ENCODE measurements at regions not wholly inside any gene's neighbourhood (a gene's known extent, or its start where the extent isn't known, plus 50 kb on each side); places are given as distances from the start of the nearest gene placed in this dataset.
A peak's percentile ranks its signal among the peaks of the same experiment; 100 is the strongest.

DNA sequence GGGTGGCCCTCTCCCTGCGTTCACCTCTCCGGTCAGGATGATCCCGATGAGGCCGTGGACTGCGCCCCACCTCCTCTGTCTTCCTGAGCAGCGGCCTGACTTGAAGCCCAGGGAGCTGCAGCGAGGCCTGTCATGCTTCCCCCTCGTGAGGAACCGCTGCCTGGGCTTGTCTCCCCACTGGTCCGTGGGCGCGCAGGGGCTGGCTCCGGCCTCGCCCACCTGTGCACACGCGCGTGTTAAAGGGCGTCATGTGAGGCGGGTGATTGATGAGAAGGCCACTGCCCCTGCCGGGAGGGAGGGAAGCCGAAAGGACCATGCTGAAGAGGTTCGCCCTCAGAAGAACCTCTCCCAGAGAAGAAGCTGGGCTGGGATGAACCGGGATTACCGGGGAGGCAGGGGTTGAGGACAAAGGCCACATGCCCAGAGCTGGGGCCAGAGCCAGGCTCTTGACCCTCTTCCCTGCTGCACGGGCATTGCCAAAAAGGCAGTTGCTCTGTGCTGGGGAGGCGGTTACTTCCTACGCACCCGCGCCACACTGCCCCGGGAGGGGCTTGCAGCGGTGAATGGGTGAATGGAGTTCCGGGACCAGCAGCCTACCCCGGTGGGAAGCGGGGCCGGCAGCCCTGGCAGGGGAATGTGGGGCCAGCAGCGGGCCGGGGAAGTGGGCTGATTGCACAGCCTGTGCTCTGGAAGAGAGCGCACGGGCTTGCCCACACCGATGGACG lies 85.9 kb upstream of the GSE1 start (continued):
- peak; percentile 48; the same call in 1 of the 2 replicates for TF ChIP-seq ZNF225 (CRISPR knock-in tag; IDR thresholded peaks at IDR 0.05)
- TF ChIP-seq SNRNP70 (IDR thresholded peaks at IDR 0.05; ENCODE audit: low read depth, low read length) = no peak
- TF ChIP-seq, protein P1, sequence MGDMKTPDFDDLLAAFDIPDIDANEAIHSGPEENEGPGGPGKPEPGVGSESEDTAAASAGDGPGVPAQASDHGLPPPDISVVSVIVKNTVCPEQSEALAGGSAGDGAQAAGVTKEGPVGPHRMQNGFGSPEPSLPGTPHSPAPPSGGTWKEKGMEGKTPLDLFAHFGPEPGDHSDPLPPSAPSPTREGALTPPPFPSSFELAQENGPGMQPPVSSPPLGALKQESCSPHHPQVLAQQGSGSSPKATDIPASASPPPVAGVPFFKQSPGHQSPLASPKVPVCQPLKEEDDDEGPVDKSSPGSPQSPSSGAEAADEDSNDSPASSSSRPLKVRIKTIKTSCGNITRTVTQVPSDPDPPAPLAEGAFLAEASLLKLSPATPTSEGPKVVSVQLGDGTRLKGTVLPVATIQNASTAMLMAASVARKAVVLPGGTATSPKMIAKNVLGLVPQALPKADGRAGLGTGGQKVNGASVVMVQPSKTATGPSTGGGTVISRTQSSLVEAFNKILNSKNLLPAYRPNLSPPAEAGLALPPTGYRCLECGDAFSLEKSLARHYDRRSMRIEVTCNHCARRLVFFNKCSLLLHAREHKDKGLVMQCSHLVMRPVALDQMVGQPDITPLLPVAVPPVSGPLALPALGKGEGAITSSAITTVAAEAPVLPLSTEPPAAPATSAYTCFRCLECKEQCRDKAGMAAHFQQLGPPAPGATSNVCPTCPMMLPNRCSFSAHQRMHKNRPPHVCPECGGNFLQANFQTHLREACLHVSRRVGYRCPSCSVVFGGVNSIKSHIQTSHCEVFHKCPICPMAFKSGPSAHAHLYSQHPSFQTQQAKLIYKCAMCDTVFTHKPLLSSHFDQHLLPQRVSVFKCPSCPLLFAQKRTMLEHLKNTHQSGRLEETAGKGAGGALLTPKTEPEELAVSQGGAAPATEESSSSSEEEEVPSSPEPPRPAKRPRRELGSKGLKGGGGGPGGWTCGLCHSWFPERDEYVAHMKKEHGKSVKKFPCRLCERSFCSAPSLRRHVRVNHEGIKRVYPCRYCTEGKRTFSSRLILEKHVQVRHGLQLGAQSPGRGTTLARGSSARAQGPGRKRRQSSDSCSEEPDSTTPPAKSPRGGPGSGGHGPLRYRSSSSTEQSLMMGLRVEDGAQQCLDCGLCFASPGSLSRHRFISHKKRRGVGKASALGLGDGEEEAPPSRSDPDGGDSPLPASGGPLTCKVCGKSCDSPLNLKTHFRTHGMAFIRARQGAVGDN (CRISPR knock-in tag; IDR thresholded peaks at IDR 0.05) = peak; percentile 45; the same call in 1 of the 2 replicates
- TF ChIP-seq ZNF501 (CRISPR knock-in tag; IDR thresholded peaks at IDR 0.05) = no peak
- TF ChIP-seq, protein P2, sequence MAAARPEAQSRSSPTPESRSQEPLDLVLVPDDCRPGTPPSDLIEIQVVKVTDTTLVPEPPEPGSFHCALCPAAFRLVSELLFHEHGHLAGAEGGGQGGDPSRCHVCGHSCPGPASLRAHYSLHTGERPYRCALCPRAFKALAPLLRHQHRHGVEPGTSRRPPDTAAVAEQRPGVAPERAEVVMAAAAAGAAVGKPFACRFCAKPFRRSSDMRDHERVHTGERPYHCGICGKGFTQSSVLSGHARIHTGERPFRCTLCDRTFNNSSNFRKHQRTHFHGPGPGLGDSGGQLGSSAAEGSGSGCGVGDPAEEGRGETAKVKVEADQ (CRISPR knock-in tag; IDR thresholded peaks at IDR 0.05; ENCODE audit: borderline replicate concordance) = no peak

DNA sequence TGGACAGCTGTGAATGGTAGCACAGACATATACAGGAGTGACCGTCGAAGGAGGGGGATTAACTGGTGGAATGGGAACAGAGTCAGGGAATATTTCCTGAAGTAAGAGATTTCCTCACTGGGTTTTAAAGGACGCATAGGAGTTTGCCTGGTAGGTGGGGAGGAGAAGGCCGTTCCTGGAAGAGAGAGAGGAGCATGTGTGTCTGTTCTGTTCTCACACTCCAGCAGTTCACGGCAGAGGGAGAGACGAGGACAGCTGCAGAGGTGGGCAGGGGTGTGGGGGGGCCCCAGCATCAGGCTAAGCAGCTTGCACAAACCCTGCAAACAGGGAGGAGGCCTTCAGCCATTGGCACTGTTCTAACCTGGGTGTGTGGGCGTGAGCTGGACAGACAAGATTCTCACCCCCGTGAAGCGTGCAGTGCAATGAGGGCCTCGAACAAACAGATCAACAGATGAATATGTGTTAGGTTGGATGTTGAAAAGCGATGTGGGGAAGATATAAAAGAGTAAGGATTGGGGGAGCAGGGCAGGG lies 85.3 kb upstream of the GSE1 start:
- 88% methylated on average over 11 of the region's 11 CpGs for WGBS (ENCODE audit: low lambda C conversion rate)
- no peak for ATAC-seq
- H3K9me3 ChIP-seq (ENCODE audit: low read length) = no peaks in the 10 kb centered on the region
- no peak for FAIRE-seq
- no peak overlapping the region for H2AFZ ChIP-seq (ENCODE audit: low read length)
- no peaks in the 10 kb centered on the region for H3K79me2 ChIP-seq (ENCODE audit: insufficient read depth, low read length)
- H3K36me3 ChIP-seq (replicated peaks in 1 of 2; ENCODE audit: control insufficient read depth in 1 of 2, insufficient read depth in 2 of 2, low read length in 2 of 2) = no peaks in the 10 kb centered on the region
- no peaks in the 10 kb centered on the region for H3K27me3 ChIP-seq (ENCODE audit: control insufficient read depth in 1 of 2, insufficient read depth in 2 of 2, low read length in 2 of 2)
- no peak overlapping the region for H3K4me3 ChIP-seq (replicated peaks in 1 of 3; ENCODE audit: insufficient read depth in 1 of 3, low read depth in 2 of 3, low read length in 3 of 3)
- no peak overlapping the region for H3K27ac ChIP-seq (ENCODE audit: extremely low read length, insufficient read depth, low read length)
- DNase-seq (ENCODE audit: low spot score) = no peak
- CTCF ChIA-PET (ENCODE audit: low intra/inter-chr PET ratio, low total read pairs) = no interaction called here
- no peak overlapping the region for H3K4me2 ChIP-seq (ENCODE audit: low read depth, low read length)
- no peak overlapping the region for H3K9ac ChIP-seq (ENCODE audit: insufficient read depth, low read depth, low read length)
- H3K4me1 ChIP-seq (ENCODE audit: insufficient read depth, low read length) = peaks cover 99% of the 10 kb centered on the region
- intact Hi-C loops (cut with micrococcal nuclease; ENCODE audit: unreplicated experiment) = loop anchor here (10.0 kb wide), 1 partner anchor 87 kb away; the partner anchor contains the start of gene GSE1
- POLR2A ChIA-PET = interaction anchor here (4.9 to 8.9 kb wide), 3 partner anchors 10 to 25 kb away, joined by 99 to 235 read pairs (median 227); no protein-coding TSS in a partner anchor
- no TSS peak for BruUV-seq (replicated peaks)
- no peaks in the 10 kb centered on the region for H4K20me1 ChIP-seq (ENCODE audit: insufficient read depth, low read length)
- in situ Hi-C loops (cut with HindIII; ENCODE audit: extremely low pct_ligation_motif_present, low pct_unique_long_range_greater_than_20kb) = no loop called here
- TF ChIP-seq KDM1A (CRISPR knock-in tag; IDR thresholded peaks at IDR 0.05) (no peak), ZBTB38 (CRISPR knock-in tag; IDR thresholded peaks at IDR 0.05) (peak; percentile 10; the same call in 1 of the 2 replicates), ATRX (CRISPR knock-in tag; IDR thresholded peaks at IDR 0.05; ENCODE audit: borderline replicate concordance) (no peak), ZNF430 (CRISPR knock-in tag; IDR thresholded peaks at IDR 0.05) (0 out of 2 replicates have a peak, but pooled peaks have one; percentile 33), ZNF891 (CRISPR knock-in tag; IDR thresholded peaks at IDR 0.05) (0 out of 2 replicates have a peak, but pooled peaks have one; percentile 20)
- TF ChIP-seq, protein P3, sequence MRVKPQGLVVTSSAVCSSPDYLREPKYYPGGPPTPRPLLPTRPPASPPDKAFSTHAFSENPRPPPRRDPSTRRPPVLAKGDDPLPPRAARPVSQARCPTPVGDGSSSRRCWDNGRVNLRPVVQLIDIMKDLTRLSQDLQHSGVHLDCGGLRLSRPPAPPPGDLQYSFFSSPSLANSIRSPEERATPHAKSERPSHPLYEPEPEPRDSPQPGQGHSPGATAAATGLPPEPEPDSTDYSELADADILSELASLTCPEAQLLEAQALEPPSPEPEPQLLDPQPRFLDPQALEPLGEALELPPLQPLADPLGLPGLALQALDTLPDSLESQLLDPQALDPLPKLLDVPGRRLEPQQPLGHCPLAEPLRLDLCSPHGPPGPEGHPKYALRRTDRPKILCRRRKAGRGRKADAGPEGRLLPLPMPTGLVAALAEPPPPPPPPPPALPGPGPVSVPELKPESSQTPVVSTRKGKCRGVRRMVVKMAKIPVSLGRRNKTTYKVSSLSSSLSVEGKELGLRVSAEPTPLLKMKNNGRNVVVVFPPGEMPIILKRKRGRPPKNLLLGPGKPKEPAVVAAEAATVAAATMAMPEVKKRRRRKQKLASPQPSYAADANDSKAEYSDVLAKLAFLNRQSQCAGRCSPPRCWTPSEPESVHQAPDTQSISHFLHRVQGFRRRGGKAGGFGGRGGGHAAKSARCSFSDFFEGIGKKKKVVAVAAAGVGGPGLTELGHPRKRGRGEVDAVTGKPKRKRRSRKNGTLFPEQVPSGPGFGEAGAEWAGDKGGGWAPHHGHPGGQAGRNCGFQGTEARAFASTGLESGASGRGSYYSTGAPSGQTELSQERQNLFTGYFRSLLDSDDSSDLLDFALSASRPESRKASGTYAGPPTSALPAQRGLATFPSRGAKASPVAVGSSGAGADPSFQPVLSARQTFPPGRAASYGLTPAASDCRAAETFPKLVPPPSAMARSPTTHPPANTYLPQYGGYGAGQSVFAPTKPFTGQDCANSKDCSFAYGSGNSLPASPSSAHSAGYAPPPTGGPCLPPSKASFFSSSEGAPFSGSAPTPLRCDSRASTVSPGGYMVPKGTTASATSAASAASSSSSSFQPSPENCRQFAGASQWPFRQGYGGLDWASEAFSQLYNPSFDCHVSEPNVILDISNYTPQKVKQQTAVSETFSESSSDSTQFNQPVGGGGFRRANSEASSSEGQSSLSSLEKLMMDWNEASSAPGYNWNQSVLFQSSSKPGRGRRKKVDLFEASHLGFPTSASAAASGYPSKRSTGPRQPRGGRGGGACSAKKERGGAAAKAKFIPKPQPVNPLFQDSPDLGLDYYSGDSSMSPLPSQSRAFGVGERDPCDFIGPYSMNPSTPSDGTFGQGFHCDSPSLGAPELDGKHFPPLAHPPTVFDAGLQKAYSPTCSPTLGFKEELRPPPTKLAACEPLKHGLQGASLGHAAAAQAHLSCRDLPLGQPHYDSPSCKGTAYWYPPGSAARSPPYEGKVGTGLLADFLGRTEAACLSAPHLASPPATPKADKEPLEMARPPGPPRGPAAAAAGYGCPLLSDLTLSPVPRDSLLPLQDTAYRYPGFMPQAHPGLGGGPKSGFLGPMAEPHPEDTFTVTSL (CRISPR knock-in tag; IDR thresholded peaks at IDR 0.05; ENCODE audit: borderline replicate concordance) = no peak
